Heart left ventricle (tissue), 16 donors: ENCODE measurements at regions not wholly inside any gene's neighbourhood (a gene's known extent, or its start where the extent isn't known, plus 50 kb on each side); places are given as distances from the start of the nearest gene placed in this dataset.

Experiments used
- ATAC-seq, 4 donors: fragments of 200-7000 bp; cut with Tn5 transposase; one replicate each; pipeline ENCODE4 v1.9.1; 2020 to 2022; ENCODE audit warnings: moderate library complexity in 4 of 4, mild to moderate bottlenecking in 3 of 4, moderate number of reproducible peaks in 1 of 4
- DNase-seq, 5 donors: peaks; one replicate each; pipeline ENCODE4 v3.0.0-alpha.2; 2020
- H3K27ac ChIP-seq, 12 donors: fragments of 200-600 bp; sonication (generic) in 4 of 12; one replicate each; pipeline versions ENCODE4 v1.5.0 to v1.8.0; 2016 to 2022; ENCODE audit warnings: mild to moderate bottlenecking in 2 of 12
- H3K27me3 ChIP-seq, 9 donors: fragments of 200-600 bp; sonication (generic) in 2 of 9; one replicate each; pipeline versions ENCODE4 v1.5.1 to v1.8.0; 2016 to 2022; ENCODE audit warnings: mild to moderate bottlenecking in 3 of 9
- H3K36me3 ChIP-seq, 9 donors: fragments of 200-600 bp; sonication (generic) in 2 of 9; one replicate each; pipeline versions ENCODE4 v1.5.0 to v1.8.0; 2018 to 2022; ENCODE audit warnings: mild to moderate bottlenecking in 2 of 9
- H3K4me1 ChIP-seq, 12 donors: fragments of 200-600 bp; sonication (generic) in 4 of 12; one replicate each; pipeline versions ENCODE4 v1.5.0 to v1.8.0; 2016 to 2022; ENCODE audit warnings: mild to moderate bottlenecking in 3 of 12
- H3K4me3 ChIP-seq, 12 donors: fragments of 200-600 bp; sonication (generic) in 4 of 12; one replicate each; pipeline versions ENCODE4 v1.5.0 to v1.8.0; 2017 to 2022; ENCODE audit warnings: mild to moderate bottlenecking in 9 of 12, moderate library complexity in 4 of 12
- H3K9me3 ChIP-seq, 12 donors: fragments of 200-600 bp; sonication (generic) in 4 of 12; one replicate each; pipeline versions ENCODE4 v1.5.0 to v1.8.0; 2016 to 2022; ENCODE audit warnings: mild to moderate bottlenecking in 1 of 12
- CTCF ChIP-seq, 12 donors: fragments of 200-600 bp; sonication (generic) in 4 of 12; IDR thresholded peaks; one replicate each; pipeline versions ENCODE4 v1.5.0 to v1.8.0; 2018 to 2022; ENCODE audit warnings: antibody characterized with exemption in 12 of 12, mild to moderate bottlenecking in 5 of 12
- POLR2A ChIP-seq, 2 donors: fragments of 450-650 bp; IDR thresholded peaks; one replicate each; pipeline ENCODE4 v1.6.1; 2017; ENCODE audit warnings: antibody characterized with exemption in 2 of 2, mild to moderate bottlenecking in 2 of 2, moderate library complexity in 2 of 2
- WGBS, 4 donors: extraction: QIAGEN DNeasy Blood & Tissue Kit in 2 of 4; methylation state at CpG; one replicate each; pipeline versions ENCODE4 v1.1.5 to v1.1.7; 2013 to 2018; 5-methylcytosine and 5-hydroxymethylcytosine counted together
- intact Hi-C, 10 donors: fragments of 100-400 bp; cut with DNase I; formaldehyde crosslinking; loops; one replicate each; pipeline versions ENCODE4 v1.11.1 to v1.14.2; 2022
- donor health status: ischemic (EF 13 %, LVEDD 7.1; RV severe dilation, severe dysfunction).
- donor health status: healthy with polysubstance abuse.
- donor health status: DM: no; HTN: yes; CAD: no.
- donor health status: DM: no; HTN: no; CAD: no.
- donor health status: ischemic (EF 25% LVEDD 6.9; RV normal size, moderate dysfunction).
- donor health status: ischemic (EF 25% LVEDD 5.7; RV mildly dilated, moderate dysfunction).
- donor health status: healthy.
- donor health status: DM: yes; HTN: yes; CAD: no.
- donor health status: ischemic (EF 35%, LVEDD 5.7; RV mildly dilated, moderate dysfunction).
- donor health status: nonischemic (EF 11% LVEDD 7.7; RV severe dilation, severe dysfunction).
- donor health status: DM: yes; HTN: yes; CAD: no.
- donor health status: PGD.
- donor health status: ischemic (EF 29% LVEDD 5.4; RV normal size, mild dysfunction).
- donor health status: nonischemic (EF 23%, LVEDD 6.1; RV moderate dilation, normal function).

GRCh38 chr10:30158325-30158960, 99.1 kb upstream of the JCAD start:
- ATAC-seq (no peak), DNase-seq (no peak)
- H3K4me3 ChIP-seq, result no peak overlapping the region
- H3K4me1 ChIP-seq, result peaks cover 0 to 5% (median 0%) of the 10 kb centered on the region in 12 donors
- 61 to 79% (median 67%) methylated on average over 2 of the region's 2 CpGs for WGBS, 4 donors
- intact Hi-C loops, result no loop called here
- no peaks in the 10 kb centered on the region for H3K36me3 ChIP-seq
- no peaks in the 10 kb centered on the region for H3K27me3 ChIP-seq
- TF ChIP-seq POLR2A (IDR thresholded peaks at IDR 0.05) (no peak), CTCF (IDR thresholded peaks at IDR 0.05) (no peak)
- H3K27ac ChIP-seq, result no peak overlapping the region
- no peaks in the 10 kb centered on the region for H3K9me3 ChIP-seq

GRCh38 chr10:30155401-30155800, 96.0 kb upstream of the JCAD start:
- H3K36me3 ChIP-seq, result no peaks in the 10 kb centered on the region
- WGBS, 4 donors, result 43 to 51% (median 48%) methylated on average over 4 of the region's 4 CpGs
- H3K9me3 ChIP-seq, result no peaks in the 10 kb centered on the region
- ATAC-seq, result peak; percentile 63 to 94 (median 78)
- H3K4me3 ChIP-seq, result no peak overlapping the region
- TF ChIP-seq POLR2A (IDR thresholded peaks at IDR 0.05) (no peak), CTCF (IDR thresholded peaks at IDR 0.05) (no peak)
- H3K27ac ChIP-seq, result peak overlapping the region in 11 of 12 donors; percentile 28 to 71 (median 57)
- peaks cover 0 to 5% (median 0%) of the 10 kb centered on the region in 12 donors for H3K4me1 ChIP-seq
- no peaks in the 10 kb centered on the region for H3K27me3 ChIP-seq
- DNase-seq, result peak in 4 of 5 donors; percentile 27 to 50 (median 46)
- intact Hi-C loops, result no loop called here

- DNase-seq, result no peak
- ATAC-seq, result no peak
- H3K4me1 ChIP-seq, result peaks cover 0 to 5% (median 0%) of the 10 kb centered on the region in 12 donors
- H3K36me3 ChIP-seq, result no peaks in the 10 kb centered on the region
- intact Hi-C loops, result no loop called here
- WGBS, 4 donors, result 36 to 82% (median 64%) methylated on average over 1 of the region's 1 CpG
- H3K27ac ChIP-seq, result peak overlapping the region in 8 of 12 donors; percentile 44 to 71 (median 62)
- H3K9me3 ChIP-seq, result no peaks in the 10 kb centered on the region
- no peak overlapping the region for H3K4me3 ChIP-seq
- TF ChIP-seq POLR2A (IDR thresholded peaks at IDR 0.05) (no peak), CTCF (IDR thresholded peaks at IDR 0.05) (no peak)
- no peaks in the 10 kb centered on the region for H3K27me3 ChIP-seq
Observed at GRCh38 chr10:30154561-30154960, 95.2 kb upstream of the JCAD start.

GRCh38 chr10:30154126-30154525, 94.7 kb upstream of the JCAD start:
- TF ChIP-seq POLR2A (IDR thresholded peaks at IDR 0.05), result no peak
- no peak for TF ChIP-seq CTCF (IDR thresholded peaks at IDR 0.05)
- 84 to 86% (median 85%) methylated on average over 4 of the region's 4 CpGs for WGBS, 4 donors
- H3K27ac ChIP-seq, result no peak overlapping the region

More at GRCh38 chr10:30154126-30154525, 94.7 kb upstream of the JCAD start:
- H3K4me3 ChIP-seq, result no peak overlapping the region
- peaks cover 0 to 5% (median 0%) of the 10 kb centered on the region in 12 donors for H3K4me1 ChIP-seq
- H3K36me3 ChIP-seq, result no peaks in the 10 kb centered on the region
- ATAC-seq (no peak), DNase-seq (no peak)
- no peaks in the 10 kb centered on the region for H3K9me3 ChIP-seq
- intact Hi-C loops, result no loop called here
- H3K27me3 ChIP-seq, result no peaks in the 10 kb centered on the region
